Keratinocyte (primary cell): ENCODE measurements at regions not wholly inside any gene's neighbourhood (a gene's known extent, or its start where the extent isn't known, plus 50 kb on each side); places are given as distances from the start of the nearest gene placed in this dataset.
"Not testable (repeated sequence)": the region's sequence is repeated elsewhere in the genome, so short reads cannot be mapped to it uniquely, and the experiment has no call there.

Experiments used
- DNase-seq: peaks from one replicate; pipeline ENCODE4 v3.0.0-alpha.2; 2011; ENCODE audit warnings: low read depth, missing footprints, low spot score
- FAIRE-seq: peaks from 2 replicates; lab custom pipeline; 2011; peaks lifted over from hg19 to GRCh38; lab: Jason Lieb, UNC
- H2AFZ ChIP-seq: 2 replicates; pipeline ENCODE4 v1.6.0; 2012; ENCODE audit warnings: low read length, control low read depth, inconsistent platforms; ENCODE audit not compliant: control insufficient read depth
- H3K27ac ChIP-seq: 2 replicates; pipeline ENCODE4 v1.5.1; 2011; ENCODE audit warnings: low read length; ENCODE audit not compliant: control insufficient read depth, insufficient read depth
- H3K27me3 ChIP-seq: 3 replicates; pipeline ENCODE4 v1.6.0; 2011; ENCODE audit warnings: low read length; ENCODE audit not compliant: control insufficient read depth, insufficient read depth; ENCODE audit errors: extremely low read depth
- H3K36me3 ChIP-seq, 2 experiments: 2 replicates in 1 of 2; 3 replicates in 1 of 2; pipeline ENCODE4 v1.5.1; 2011; ENCODE audit warnings: low read length in 2 of 2, mild to moderate bottlenecking in 1 of 2; ENCODE audit not compliant: control insufficient read depth in 2 of 2, insufficient read depth in 2 of 2; ENCODE audit errors: extremely low read depth in 1 of 2
- H3K4me1 ChIP-seq: 3 replicates; pipeline ENCODE4 v1.5.1; 2011; ENCODE audit warnings: low read length; ENCODE audit not compliant: control insufficient read depth, insufficient read depth; ENCODE audit errors: extremely low read depth
- H3K4me2 ChIP-seq: 3 replicates; pipeline ENCODE4 v1.6.0; 2011; ENCODE audit warnings: low read depth, low read length; ENCODE audit not compliant: control insufficient read depth, insufficient read depth; ENCODE audit errors: extremely low read depth
- H3K4me3 ChIP-seq, 3 experiments: fragments of 200-600 bp in 1 of 3; sonication (generic) in 1 of 3; 2 replicates in 2 of 3; 3 replicates in 1 of 3; pipeline ENCODE4 v1.5.1; 2011 to 2016; ENCODE audit warnings: low read length in 3 of 3, mild to moderate bottlenecking in 3 of 3, control low read depth in 2 of 3, inconsistent platforms in 1 of 3, low read depth in 1 of 3, mixed read lengths in 1 of 3, mixed run types in 1 of 3, moderate library complexity in 1 of 3; ENCODE audit not compliant: control insufficient read depth in 2 of 3, insufficient read depth in 2 of 3; ENCODE audit errors: extremely low read depth in 1 of 3
- H3K79me2 ChIP-seq: 2 replicates; pipeline ENCODE4 v1.6.0; 2012; ENCODE audit warnings: low read length; ENCODE audit not compliant: control insufficient read depth, insufficient read depth
- H3K9ac ChIP-seq: 3 replicates; pipeline ENCODE4 v1.6.0; 2011; ENCODE audit warnings: low read length; ENCODE audit not compliant: control insufficient read depth, insufficient read depth; ENCODE audit errors: extremely low read depth
- H3K9me1 ChIP-seq: 3 replicates; pipeline ENCODE4 v1.6.0; 2011; ENCODE audit warnings: low read length; ENCODE audit not compliant: control insufficient read depth, insufficient read depth; ENCODE audit errors: extremely low read depth
- H3K9me3 ChIP-seq: 2 replicates; pipeline ENCODE4 v1.5.1; 2012; ENCODE audit warnings: low read depth, low read length; ENCODE audit not compliant: control insufficient read depth
- H4K20me1 ChIP-seq: 3 replicates; pipeline ENCODE4 v1.6.0; 2011; ENCODE audit warnings: low read length; ENCODE audit not compliant: control insufficient read depth, insufficient read depth; ENCODE audit errors: extremely low read depth
- CTCF ChIP-seq, 3 experiments: IDR thresholded peaks in 1 of 3; conservative IDR thresholded peaks in 1 of 3; optimal IDR thresholded peaks in 1 of 3; 2 replicates in 2 of 3; 3 replicates in 1 of 3; pipeline versions ENCODE3 to v1.5.1; 2011; ENCODE audit warnings: low read length in 3 of 3, mild to moderate bottlenecking in 3 of 3, moderate library complexity in 2 of 3, control low read depth in 1 of 3, inconsistent platforms in 1 of 3; ENCODE audit not compliant: insufficient read depth in 2 of 3; ENCODE audit errors: extremely low read depth in 1 of 3
- EZH2 ChIP-seq: IDR thresholded peaks from one replicate; pipeline ENCODE4 v1.6.1; 2012; ENCODE audit warnings: inconsistent platforms, mild to moderate bottlenecking, low read length, moderate library complexity
- dilution Hi-C: fragments of 300-500 bp; cut with MboI; formaldehyde crosslinking; loops from one replicate; pipeline ENCODE4 v1.7.0; 2020; ENCODE audit warnings: low sequenced_read_pairs; ENCODE audit not compliant: extremely low pct_ligation_motif_present

GRCh38 chr20:4625687-4626086 is 60.6 kb upstream of the PRNP start:
- H3K27ac ChIP-seq, result no peak overlapping the region
- DNase-seq (no peak), FAIRE-seq (no peak)
- no peaks in the 10 kb centered on the region for H4K20me1 ChIP-seq
- no peaks in the 10 kb centered on the region for H3K36me3 ChIP-seq
- H3K9me3 ChIP-seq, result no peaks in the 10 kb centered on the region
- no peak overlapping the region for H3K4me3 ChIP-seq
- no peak for TF ChIP-seq EZH2
- TF ChIP-seq CTCF (optimal IDR thresholded peaks at IDR 0.05 in 1 of 3, IDR thresholded peaks at IDR 0.05 in 1 of 3, conservative IDR thresholded peaks at IDR 0.05 in 1 of 3; ENCODE audit: extremely low read depth in 1 of 3, insufficient read depth in 2 of 3, low read length in 3 of 3), result no peak
- no peak overlapping the region for H2AFZ ChIP-seq
- no peaks in the 10 kb centered on the region for H3K4me1 ChIP-seq
- no peak overlapping the region for H3K4me2 ChIP-seq
- dilution Hi-C loops, result no loop called here
- no peaks in the 10 kb centered on the region for H3K27me3 ChIP-seq
- H3K9me1 ChIP-seq, result no peaks in the 10 kb centered on the region
- no peak overlapping the region for H3K9ac ChIP-seq
- H3K79me2 ChIP-seq, result no peaks in the 10 kb centered on the region

- H3K27me3 ChIP-seq, H3K79me2 ChIP-seq, H3K9ac ChIP-seq, H3K4me3 ChIP-seq, dilution Hi-C loops, H3K27ac ChIP-seq, DNase-seq, H3K36me3 ChIP-seq, H3K9me3 ChIP-seq, H3K4me1 ChIP-seq, H2AFZ ChIP-seq, H4K20me1 ChIP-seq, H3K9me1 ChIP-seq, H3K4me2 ChIP-seq, FAIRE-seq: not testable (repeated sequence)
Observed at GRCh38 chr20:4624675-4625336, 61.5 kb upstream of the PRNP start.

- H3K9me1 ChIP-seq, H4K20me1 ChIP-seq, dilution Hi-C loops, H3K27me3 ChIP-seq, H3K36me3 ChIP-seq, H3K9me3 ChIP-seq, H3K4me2 ChIP-seq, H3K4me1 ChIP-seq, H3K27ac ChIP-seq, FAIRE-seq, H3K9ac ChIP-seq, H3K4me3 ChIP-seq, DNase-seq, H2AFZ ChIP-seq, H3K79me2 ChIP-seq: not testable (repeated sequence)
Observed at GRCh38 chr20:4619144-4619543, 67.1 kb upstream of the PRNP start.
